HepG2 (cell line): ENCODE measurements at regions not wholly inside any gene's neighbourhood (a gene's known extent, or its start where the extent isn't known, plus 50 kb on each side); places are given as distances from the start of the nearest gene placed in this dataset.

ENCODE experiments used
- ATAC-seq: fragments of 200-7000 bp; cut with Tn5 transposase; 3 replicates; pipeline ENCODE4 v1.9.1; 2020; ENCODE audit warnings: mild to moderate bottlenecking, moderate library complexity
- BruUV-seq: library from RNA; stranded (reverse); fragments of 400-500 nt; replicated peaks from 2 replicates; lab custom pipeline; 2021; lab: Mats Ljungman, UMichigan
- CTCF ChIA-PET: fragments of 300-600 bp; formaldehyde crosslinking; extraction: SDS; loops from one replicate; lab custom pipeline; 2021; ENCODE audit warnings: low total read pairs, inconsistent platforms, low intra/inter-chr PET ratio; lab: Yijun Ruan, JAX
- POLR2A ChIA-PET: fragments of 350-600 bp; sonication (Branson Sonifier 250); formaldehyde crosslinking; loops from one replicate; lab custom pipeline; 2020; ENCODE audit warnings: antibody characterized with exemption, inconsistent platforms; lab: Yijun Ruan, JAX
- DNase-seq: peaks from one replicate; pipeline ENCODE4 v3.0.0-alpha.2; 2015; ENCODE audit warnings: low spot score
- FAIRE-seq: peaks from 3 replicates; lab custom pipeline; 2011; peaks lifted over from hg19 to GRCh38; lab: Jason Lieb, UNC
- H2AFZ ChIP-seq: one replicate; pipeline ENCODE4 v1.6.1; 2011; ENCODE audit warnings: low read length, inconsistent platforms
- H3K27ac ChIP-seq: fragments of 300-600 bp; 3 replicates; pipeline ENCODE4 v1.8.0; 2011; ENCODE audit warnings: mixed run types, mild to moderate bottlenecking, mixed read lengths, low read length, inconsistent platforms; ENCODE audit not compliant: insufficient read depth; ENCODE audit errors: extremely low read length
- H3K27me3 ChIP-seq, 2 experiments: fragments of 200-600 bp in 1 of 2; 2 replicates in 1 of 2; 3 replicates in 1 of 2; pipeline versions ENCODE4 v1.6.0 to v1.8.0; 2011; ENCODE audit warnings: low read length in 2 of 2, mild to moderate bottlenecking in 2 of 2, moderate library complexity in 2 of 2, inconsistent platforms in 1 of 2; ENCODE audit not compliant: insufficient read depth in 2 of 2, control insufficient read depth in 1 of 2
- H3K36me3 ChIP-seq, 2 experiments: fragments of 200-600 bp in 1 of 2; replicated peaks in 1 of 2; 2 replicates in 1 of 2; 3 replicates in 1 of 2; pipeline versions ENCODE4 v1.5.1 to v1.8.0; 2011; ENCODE audit warnings: low read length in 2 of 2, inconsistent platforms in 1 of 2; ENCODE audit not compliant: insufficient read depth in 2 of 2, control insufficient read depth in 1 of 2
- H3K4me1 ChIP-seq: 2 replicates; pipeline ENCODE4 v1.5.1; 2012; ENCODE audit warnings: low read length, inconsistent platforms; ENCODE audit not compliant: insufficient read depth
- H3K4me2 ChIP-seq: 2 replicates; pipeline ENCODE4 v1.6.0; 2011; ENCODE audit warnings: low read depth, low read length, inconsistent platforms
- H3K4me3 ChIP-seq, 3 experiments: fragments of 200-600 bp in 1 of 3; sonication (generic), shearing (Covaris generic) in 1 of 3; replicated peaks in 1 of 3; 2 replicates each; pipeline ENCODE4 v1.5.1; 2011 to 2016; ENCODE audit warnings: low read length in 3 of 3, inconsistent platforms in 2 of 3, low read depth in 2 of 3, mild to moderate bottlenecking in 2 of 3, control low read depth in 1 of 3, mixed read lengths in 1 of 3; ENCODE audit not compliant: insufficient read depth in 1 of 3
- H3K79me2 ChIP-seq: one replicate; pipeline ENCODE4 v1.6.1; 2011; ENCODE audit warnings: low read length, inconsistent platforms; ENCODE audit not compliant: insufficient read depth
- H3K9ac ChIP-seq: 2 replicates; pipeline ENCODE4 v1.6.0; 2011; ENCODE audit warnings: mild to moderate bottlenecking, low read depth, low read length, inconsistent platforms; ENCODE audit not compliant: insufficient read depth
- H3K9me3 ChIP-seq: 2 replicates; pipeline ENCODE4 v1.5.1; 2012; ENCODE audit warnings: mild to moderate bottlenecking, low read length
- H4K20me1 ChIP-seq: 2 replicates; pipeline ENCODE4 v1.6.0; 2011; ENCODE audit warnings: inconsistent platforms, mild to moderate bottlenecking, low read length, moderate library complexity; ENCODE audit not compliant: insufficient read depth
- ATM ChIP-seq: fragments of 450-650 bp; IDR thresholded peaks from 2 replicates; pipeline ENCODE4 v1.7.1; 2017; ENCODE audit warnings: mild to moderate bottlenecking, borderline replicate concordance
- KAT8 ChIP-seq: IDR thresholded peaks from 2 replicates; pipeline ENCODE4 v1.6.1; 2016; ENCODE audit warnings: missing genetic modification reagents, missing compliant biosample characterization
- KLF16 ChIP-seq, 2 experiments: sonication (generic) in 1 of 2; formaldehyde crosslinking in 1 of 2; IDR thresholded peaks; 2 replicates each; pipeline versions ENCODE4 v1.6.1 to v1.8.0; 2016 to 2023; ENCODE audit warnings: missing genetic modification reagents in 2 of 2, missing compliant biosample characterization in 1 of 2
- MAZ ChIP-seq, 2 experiments: sonication (generic) in 1 of 2; formaldehyde crosslinking in 1 of 2; IDR thresholded peaks; 2 replicates each; pipeline versions ENCODE4 v1.5.0 to v1.6.1; 2012 to 2020; ENCODE audit warnings: low read depth in 2 of 2, mild to moderate bottlenecking in 2 of 2, borderline replicate concordance in 1 of 2, improper control_type of control experiment in 1 of 2, low read length in 1 of 2, missing genetic modification reagents in 1 of 2, moderate library complexity in 1 of 2
- MIXL1 ChIP-seq: IDR thresholded peaks from 2 replicates; pipeline ENCODE4 v1.6.1; 2016
- NONO ChIP-seq, 2 experiments: fragments of 450-650 bp in 1 of 2; sonication (generic) in 1 of 2; formaldehyde crosslinking in 1 of 2; IDR thresholded peaks in 1 of 2; conservative IDR thresholded peaks in 1 of 2; 2 replicates each; pipeline versions ENCODE4 v1.6.1 to v1.8.0; 2017 to 2022; ENCODE audit warnings: mild to moderate bottlenecking in 1 of 2, missing genetic modification reagents in 1 of 2, moderate library complexity in 1 of 2
- RAD21 ChIP-seq: fragments of 450-650 bp; formaldehyde crosslinking; IDR thresholded peaks from 2 replicates; pipeline ENCODE4 v1.5.0; 2020; ENCODE audit warnings: mild to moderate bottlenecking
- STAG1 ChIP-seq: sonication (generic); formaldehyde crosslinking; IDR thresholded peaks from 2 replicates; pipeline ENCODE4 v1.4.0; 2020; ENCODE audit warnings: missing genetic modification reagents
- ZFAT ChIP-seq: sonication (generic); formaldehyde crosslinking; conservative IDR thresholded peaks from 2 replicates; pipeline ENCODE4 v1.8.1; 2023; ENCODE audit warnings: missing genetic modification reagents, inconsistent platforms
- ZNF782 ChIP-seq: sonication (generic); formaldehyde crosslinking; IDR thresholded peaks from 2 replicates; pipeline ENCODE4 v1.4.0; 2020; ENCODE audit warnings: missing genetic modification reagents, mild to moderate bottlenecking, borderline replicate concordance
- WGBS: methylation state at CpG from one replicate; pipeline ENCODE4 v1.1.6; 2017; ENCODE audit warnings: low lambda C conversion rate; 5-methylcytosine and 5-hydroxymethylcytosine counted together
- in situ Hi-C: cut with HindIII; loops from 2 replicates; pipeline ENCODE4 v1.10.0; 2017; ENCODE audit warnings: low pct_unique_long_range_greater_than_20kb; ENCODE audit not compliant: extremely low pct_ligation_motif_present
- intact Hi-C: fragments of 100-400 bp; cut with micrococcal nuclease; formaldehyde crosslinking; loops from one replicate; pipeline ENCODE4 v1.10.0; 2022; ENCODE audit not compliant: unreplicated experiment
- TF ChIP-seq, protein P1 (sequence below): IDR thresholded peaks from 2 replicates; pipeline ENCODE4 v1.6.1; 2012; ENCODE audit warnings: low read depth, low read length, improper control_type of control experiment
- TF ChIP-seq, protein P2 (sequence below), 2 experiments: sonication (generic) in 1 of 2; formaldehyde crosslinking in 1 of 2; IDR thresholded peaks; 2 replicates each; pipeline versions ENCODE4 v1.4.0 to v1.6.1; 2018 to 2020; ENCODE audit warnings: missing genetic modification reagents in 2 of 2, borderline replicate concordance in 1 of 2, low read depth in 1 of 2, mild to moderate bottlenecking in 1 of 2, missing biosample characterization in 1 of 2
- TF ChIP-seq, protein P3 (sequence below): sonication (generic); formaldehyde crosslinking; IDR thresholded peaks from 2 replicates; pipeline ENCODE4 v1.5.0; 2020; ENCODE audit warnings: mild to moderate bottlenecking, missing genetic modification reagents, moderate library complexity
- TF ChIP-seq, protein P4 (sequence below): sonication (generic); formaldehyde crosslinking; IDR thresholded peaks from 2 replicates; pipeline ENCODE4 v1.4.0; 2020; ENCODE audit warnings: missing genetic modification reagents

DNA sequence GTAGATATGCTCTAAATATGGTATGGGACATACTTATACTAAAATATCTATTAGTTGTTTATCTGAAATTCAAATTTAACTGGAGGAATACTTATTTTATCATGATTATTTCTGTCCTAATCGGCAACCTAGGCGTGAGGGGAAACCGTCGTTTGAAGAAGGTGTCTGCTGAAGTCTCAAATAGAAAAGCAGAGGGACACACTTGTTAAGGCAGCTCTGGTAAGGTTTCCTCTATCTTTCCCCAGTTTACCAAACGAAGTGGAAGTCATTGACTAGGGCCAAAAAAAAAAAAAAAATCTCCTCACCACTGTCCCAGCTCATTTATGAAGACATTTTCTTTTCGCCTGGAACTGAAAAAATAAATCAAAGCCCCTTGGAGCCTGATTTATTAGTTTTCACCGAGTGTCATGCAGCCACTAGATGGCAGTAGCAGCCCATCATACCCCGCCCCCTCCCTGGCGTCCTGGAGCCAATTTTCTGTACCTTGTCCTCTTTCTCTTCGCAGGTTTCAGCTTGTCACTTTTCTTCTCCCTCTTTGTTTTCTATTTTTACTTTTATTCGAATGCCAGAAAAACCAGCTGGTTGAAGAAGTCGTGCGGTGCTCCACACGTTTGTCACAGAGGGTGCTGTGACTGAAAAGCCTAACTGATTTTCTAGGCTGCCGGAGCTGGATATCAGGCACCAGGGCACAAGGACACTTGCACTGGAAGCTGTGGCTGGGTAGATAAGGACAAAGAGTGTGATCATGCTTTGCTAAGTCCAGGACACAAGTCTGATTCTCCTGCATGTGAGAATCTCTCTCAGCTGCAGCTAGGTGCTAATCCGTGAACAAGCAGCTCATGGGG is 238.7 kb downstream of the ZPLD1 start:
- intact Hi-C loops: loop anchor here (1.0 to 10.0 kb wide), 4 partner anchors 68 to 621 kb away; no protein-coding TSS in a partner anchor
- POLR2A ChIA-PET: no interaction called here
- no peak overlapping the region for H3K27ac ChIP-seq
- TF ChIP-seq MIXL1 (CRISPR knock-in tag) (peak; percentile 66; the same call in 1 of the 2 replicates), KAT8 (0 out of 2 replicates have a peak, but pooled peaks have one; percentile 27), ATM (no peak), STAG1 (CRISPR knock-in tag) (peak; percentile 82), ZFAT (no peak), ZNF782 (CRISPR knock-in tag) (no peak), KLF16 (CRISPR knock-in tag; IDR thresholded peaks at IDR 0.05) (0 out of 4 replicates have a peak, but pooled peaks of 1 of the 2 experiments have one; percentile 16), MAZ (IDR thresholded peaks at IDR 0.05; ENCODE audit: borderline replicate concordance, low read depth, low read length) (0 out of 2 replicates have a peak, but pooled peaks have one; percentile 43), MAZ (CRISPR knock-in tag; IDR thresholded peaks at IDR 0.05; ENCODE audit: low read depth) (no peak), RAD21 (CRISPR knock-in tag) (peak; percentile 69; the same call in 1 of the 2 replicates), NONO (IDR thresholded peaks at IDR 0.05) (no peak), NONO (CRISPR knock-in tag; conservative IDR thresholded peaks at IDR 0.05) (no peak)
- TF ChIP-seq, protein P1, sequence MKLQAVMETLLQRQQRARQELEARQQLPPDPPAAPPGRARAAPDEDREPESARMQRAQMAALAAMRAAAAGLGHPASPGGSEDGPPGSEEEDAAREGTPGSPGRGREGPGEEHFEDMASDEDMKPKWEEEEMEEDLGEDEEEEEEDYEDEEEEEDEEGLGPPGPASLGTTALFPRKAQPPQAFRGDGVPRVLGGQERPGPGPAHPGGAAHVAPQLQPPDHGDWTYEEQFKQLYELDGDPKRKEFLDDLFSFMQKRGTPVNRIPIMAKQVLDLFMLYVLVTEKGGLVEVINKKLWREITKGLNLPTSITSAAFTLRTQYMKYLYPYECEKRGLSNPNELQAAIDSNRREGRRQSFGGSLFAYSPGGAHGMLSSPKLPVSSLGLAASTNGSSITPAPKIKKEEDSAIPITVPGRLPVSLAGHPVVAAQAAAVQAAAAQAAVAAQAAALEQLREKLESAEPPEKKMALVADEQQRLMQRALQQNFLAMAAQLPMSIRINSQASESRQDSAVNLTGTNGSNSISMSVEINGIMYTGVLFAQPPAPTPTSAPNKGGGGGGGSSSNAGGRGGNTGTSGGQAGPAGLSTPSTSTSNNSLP: 0 out of 2 replicates have a peak, but pooled peaks have one; percentile 16
- TF ChIP-seq, protein P2, sequence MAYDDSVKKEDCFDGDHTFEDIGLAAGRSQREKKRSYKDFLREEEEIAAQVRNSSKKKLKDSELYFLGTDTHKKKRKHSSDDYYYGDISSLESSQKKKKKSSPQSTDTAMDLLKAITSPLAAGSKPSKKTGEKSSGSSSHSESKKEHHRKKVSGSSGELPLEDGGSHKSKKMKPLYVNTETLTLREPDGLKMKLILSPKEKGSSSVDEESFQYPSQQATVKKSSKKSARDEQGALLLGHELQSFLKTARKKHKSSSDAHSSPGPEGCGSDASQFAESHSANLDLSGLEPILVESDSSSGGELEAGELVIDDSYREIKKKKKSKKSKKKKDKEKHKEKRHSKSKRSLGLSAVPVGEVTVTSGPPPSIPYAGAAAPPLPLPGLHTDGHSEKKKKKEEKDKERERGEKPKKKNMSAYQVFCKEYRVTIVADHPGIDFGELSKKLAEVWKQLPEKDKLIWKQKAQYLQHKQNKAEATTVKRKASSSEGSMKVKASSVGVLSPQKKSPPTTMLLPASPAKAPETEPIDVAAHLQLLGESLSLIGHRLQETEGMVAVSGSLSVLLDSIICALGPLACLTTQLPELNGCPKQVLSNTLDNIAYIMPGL (CRISPR knock-in tag; IDR thresholded peaks at IDR 0.05; ENCODE audit: borderline replicate concordance in 1 of 2, low read depth in 1 of 2): 0 out of 4 replicates have a peak, but pooled peaks of 1 of the 2 experiments have one; percentile 20
- TF ChIP-seq, protein P3, sequence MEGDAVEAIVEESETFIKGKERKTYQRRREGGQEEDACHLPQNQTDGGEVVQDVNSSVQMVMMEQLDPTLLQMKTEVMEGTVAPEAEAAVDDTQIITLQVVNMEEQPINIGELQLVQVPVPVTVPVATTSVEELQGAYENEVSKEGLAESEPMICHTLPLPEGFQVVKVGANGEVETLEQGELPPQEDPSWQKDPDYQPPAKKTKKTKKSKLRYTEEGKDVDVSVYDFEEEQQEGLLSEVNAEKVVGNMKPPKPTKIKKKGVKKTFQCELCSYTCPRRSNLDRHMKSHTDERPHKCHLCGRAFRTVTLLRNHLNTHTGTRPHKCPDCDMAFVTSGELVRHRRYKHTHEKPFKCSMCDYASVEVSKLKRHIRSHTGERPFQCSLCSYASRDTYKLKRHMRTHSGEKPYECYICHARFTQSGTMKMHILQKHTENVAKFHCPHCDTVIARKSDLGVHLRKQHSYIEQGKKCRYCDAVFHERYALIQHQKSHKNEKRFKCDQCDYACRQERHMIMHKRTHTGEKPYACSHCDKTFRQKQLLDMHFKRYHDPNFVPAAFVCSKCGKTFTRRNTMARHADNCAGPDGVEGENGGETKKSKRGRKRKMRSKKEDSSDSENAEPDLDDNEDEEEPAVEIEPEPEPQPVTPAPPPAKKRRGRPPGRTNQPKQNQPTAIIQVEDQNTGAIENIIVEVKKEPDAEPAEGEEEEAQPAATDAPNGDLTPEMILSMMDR (CRISPR knock-in tag): peak; percentile 86
- TF ChIP-seq, protein P4, sequence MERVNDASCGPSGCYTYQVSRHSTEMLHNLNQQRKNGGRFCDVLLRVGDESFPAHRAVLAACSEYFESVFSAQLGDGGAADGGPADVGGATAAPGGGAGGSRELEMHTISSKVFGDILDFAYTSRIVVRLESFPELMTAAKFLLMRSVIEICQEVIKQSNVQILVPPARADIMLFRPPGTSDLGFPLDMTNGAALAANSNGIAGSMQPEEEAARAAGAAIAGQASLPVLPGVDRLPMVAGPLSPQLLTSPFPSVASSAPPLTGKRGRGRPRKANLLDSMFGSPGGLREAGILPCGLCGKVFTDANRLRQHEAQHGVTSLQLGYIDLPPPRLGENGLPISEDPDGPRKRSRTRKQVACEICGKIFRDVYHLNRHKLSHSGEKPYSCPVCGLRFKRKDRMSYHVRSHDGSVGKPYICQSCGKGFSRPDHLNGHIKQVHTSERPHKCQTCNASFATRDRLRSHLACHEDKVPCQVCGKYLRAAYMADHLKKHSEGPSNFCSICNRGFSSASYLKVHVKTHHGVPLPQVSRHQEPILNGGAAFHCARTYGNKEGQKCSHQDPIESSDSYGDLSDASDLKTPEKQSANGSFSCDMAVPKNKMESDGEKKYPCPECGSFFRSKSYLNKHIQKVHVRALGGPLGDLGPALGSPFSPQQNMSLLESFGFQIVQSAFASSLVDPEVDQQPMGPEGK (CRISPR knock-in tag): no peak

More for the DNA sequence above, 238.7 kb downstream of the ZPLD1 start:
- Histone ChIP-seq H2AFZ (no peak overlapping the region), H3K9ac (no peak overlapping the region), H3K36me3 (no peaks in the 10 kb centered on the region), H3K4me3 (no peak overlapping the region), H3K79me2 (no peaks in the 10 kb centered on the region), H3K4me2 (peak overlapping the region; percentile 54), H4K20me1 (no peaks in the 10 kb centered on the region), H3K9me3 (no peaks in the 10 kb centered on the region), H3K27me3 (no peaks in the 10 kb centered on the region), H3K4me1 (peaks cover 16% of the 10 kb centered on the region)
- CTCF ChIA-PET: interaction anchor here (0.9 to 1.2 kb wide), 2 partner anchors 68 to 737 kb away, joined by 3 to 4 read pairs; no protein-coding TSS in a partner anchor
- peak; percentile 33 for DNase-seq
- BruUV-seq: no TSS peak
- WGBS: 5% methylated on average over 16 of the region's 16 CpGs
- peak; percentile 96 for ATAC-seq
- in situ Hi-C loops: loop anchor here (25.0 kb wide), 1 partner anchor 739 kb away; no protein-coding TSS in a partner anchor
- no peak for FAIRE-seq
